IMR-90 (cell line): ENCODE measurements at regions not wholly inside any gene's neighbourhood (a gene's known extent, or its start where the extent isn't known, plus 50 kb on each side); places are given as distances from the start of the nearest gene placed in this dataset.

ENCODE experiments used
- ATAC-seq: fragments of 200-7000 bp; cut with Tn5 transposase; 2 replicates; pipeline ENCODE4 v1.9.1; 2020; ENCODE audit warnings: low read depth, mild to moderate bottlenecking, moderate library complexity
- BruUV-seq: library from RNA; stranded (reverse); fragments of 400-500 nt; replicated peaks from 2 replicates; lab custom pipeline; 2021; lab: Mats Ljungman, UMichigan
- CTCF ChIA-PET: fragments of 300-600 bp; formaldehyde crosslinking; extraction: SDS; loops from one replicate; lab custom pipeline; 2021; ENCODE audit warnings: antibody characterized with exemption; lab: Yijun Ruan, JAX
- POLR2A ChIA-PET: fragments of 300-600 bp; sonication (Branson Sonifier 250); formaldehyde crosslinking; loops from one replicate; lab custom pipeline; 2022; ENCODE audit warnings: antibody characterized with exemption; ENCODE audit not compliant: unreplicated experiment; lab: Charles Lee
- DNase-seq: peaks from one replicate; pipeline ENCODE4 v3.0.0; 2013
- H2AFZ ChIP-seq: replicated peaks from 2 replicates; pipeline ENCODE3; 2013; ENCODE audit warnings: low read length, mild to moderate bottlenecking; ENCODE audit not compliant: poor library complexity
- H2AK5ac ChIP-seq: 2 replicates; pipeline ENCODE4 v1.6.1; 2013; ENCODE audit warnings: low read depth, low read length, inconsistent platforms
- H2AK9ac ChIP-seq: replicated peaks from 2 replicates; pipeline ENCODE3; 2013; ENCODE audit warnings: mild to moderate bottlenecking, low read depth, low read length, moderate library complexity; ENCODE audit not compliant: poor library complexity
- H2BK120ac ChIP-seq: 2 replicates; pipeline ENCODE4 v1.6.1; 2013; ENCODE audit warnings: low read depth, low read length, inconsistent platforms
- H2BK15ac ChIP-seq: 3 replicates; pipeline ENCODE4 v1.6.1; 2013; ENCODE audit warnings: low read depth, low read length, inconsistent platforms
- H2BK20ac ChIP-seq: 2 replicates; pipeline ENCODE4 v1.6.1; 2013; ENCODE audit warnings: low read depth, mild to moderate bottlenecking, inconsistent platforms, low read length, moderate library complexity
- H2BK5ac ChIP-seq: 2 replicates; pipeline ENCODE4 v1.6.1; 2013; ENCODE audit warnings: mild to moderate bottlenecking, low read depth, low read length, inconsistent platforms; ENCODE audit not compliant: poor library complexity, severe bottlenecking
- H3K14ac ChIP-seq: replicated peaks from 2 replicates; pipeline ENCODE4 v1.6.1; 2013; ENCODE audit warnings: low read depth, low read length, inconsistent platforms
- H3K18ac ChIP-seq: 2 replicates; pipeline ENCODE4 v1.6.1; 2013; ENCODE audit warnings: low read depth, low read length, control low read depth
- H3K23ac ChIP-seq: 2 replicates; pipeline ENCODE4 v1.6.1; 2013; ENCODE audit warnings: low read depth, low read length, inconsistent platforms
- H3K27ac ChIP-seq: 2 replicates; pipeline ENCODE4 v1.5.1; 2013; ENCODE audit warnings: mild to moderate bottlenecking, control low read depth, low read length; ENCODE audit not compliant: insufficient read depth
- H3K27me3 ChIP-seq: 2 replicates; pipeline ENCODE4 v1.6.1; 2013; ENCODE audit warnings: low read length; ENCODE audit not compliant: control insufficient read depth, insufficient read depth
- H3K36me3 ChIP-seq: 2 replicates; pipeline ENCODE4 v1.6.1; 2013; ENCODE audit warnings: low read length, mixed read lengths; ENCODE audit not compliant: control insufficient read depth, insufficient read depth
- H3K4ac ChIP-seq: 2 replicates; pipeline ENCODE4 v1.6.1; 2013; ENCODE audit warnings: low read depth, low read length, inconsistent platforms
- H3K4me1 ChIP-seq: 2 replicates; pipeline ENCODE4 v1.6.1; 2013; ENCODE audit warnings: low read length, mixed read lengths; ENCODE audit not compliant: control insufficient read depth, insufficient read depth
- H3K4me2 ChIP-seq: 2 replicates; pipeline ENCODE4 v1.6.1; 2013; ENCODE audit warnings: low read depth, mild to moderate bottlenecking, control low read depth, low read length, moderate library complexity
- H3K4me3 ChIP-seq: 2 replicates; pipeline ENCODE4 v1.5.1; 2013; ENCODE audit warnings: low read depth, mild to moderate bottlenecking, control low read depth, low read length, moderate library complexity; ENCODE audit not compliant: insufficient read depth
- H3K56ac ChIP-seq: 2 replicates; pipeline ENCODE4 v1.6.1; 2013; ENCODE audit warnings: low read length, inconsistent platforms; ENCODE audit not compliant: insufficient read depth; ENCODE audit errors: extremely low read depth
- H3K79me1 ChIP-seq, 2 experiments: 2 replicates each; pipeline ENCODE4 v1.6.1; 2013; ENCODE audit warnings: low read length in 2 of 2, inconsistent platforms in 1 of 2, low read depth in 1 of 2
- H3K9ac ChIP-seq: 2 replicates; pipeline ENCODE4 v1.6.1; 2013; ENCODE audit warnings: low read depth, low read length, control low read depth
- H3K9me1 ChIP-seq: 2 replicates; pipeline ENCODE4 v1.6.1; 2013; ENCODE audit warnings: low read length, inconsistent platforms; ENCODE audit not compliant: insufficient read depth
- H3K9me3 ChIP-seq: 2 replicates; pipeline ENCODE4 v1.6.1; 2013; ENCODE audit warnings: low read length; ENCODE audit not compliant: control insufficient read depth, insufficient read depth
- H4K20me1 ChIP-seq: 2 replicates; pipeline ENCODE4 v1.6.1; 2013; ENCODE audit warnings: low read length, inconsistent platforms; ENCODE audit not compliant: insufficient read depth
- H4K5ac ChIP-seq: 2 replicates; pipeline ENCODE4 v1.6.1; 2013; ENCODE audit warnings: mild to moderate bottlenecking, low read depth, low read length, control low read depth
- H4K8ac ChIP-seq, 2 experiments: 2 replicates each; pipeline ENCODE4 v1.6.1; 2013; ENCODE audit warnings: low read depth in 2 of 2, low read length in 2 of 2, control low read depth in 1 of 2, inconsistent platforms in 1 of 2
- H4K91ac ChIP-seq: 2 replicates; pipeline ENCODE4 v1.6.1; 2013; ENCODE audit warnings: low read depth, low read length, inconsistent platforms; ENCODE audit not compliant: insufficient read depth
- BHLHE40 ChIP-seq: fragments of 150-350 bp; IDR thresholded peaks from 2 replicates; pipeline ENCODE4 v1.6.1; 2016; ENCODE audit warnings: mild to moderate bottlenecking, low read depth, low read length
- CEBPB ChIP-seq: IDR thresholded peaks from 2 replicates; pipeline ENCODE4 v1.6.1; 2012; ENCODE audit warnings: low read depth, low read length, improper control_type of control experiment
- CHD1 ChIP-seq: IDR thresholded peaks from 2 replicates; pipeline ENCODE4 v1.6.1; 2012; ENCODE audit warnings: low read depth, low read length, improper control_type of control experiment
- FOS ChIP-seq: fragments of 150-350 bp; IDR thresholded peaks from 2 replicates; pipeline ENCODE4 v1.6.1; 2016; ENCODE audit warnings: low read depth, low read length
- MAFK ChIP-seq: IDR thresholded peaks from 2 replicates; pipeline ENCODE4 v1.6.1; 2012; ENCODE audit warnings: low read depth, low read length, improper control_type of control experiment
- MAZ ChIP-seq: IDR thresholded peaks from 2 replicates; pipeline ENCODE4 v1.6.1; 2012; ENCODE audit warnings: low read depth, mild to moderate bottlenecking, low read length, improper control_type of control experiment, moderate library complexity, borderline replicate concordance
- MXI1 ChIP-seq: IDR thresholded peaks from 2 replicates; pipeline ENCODE4 v1.6.1; 2012; ENCODE audit warnings: low read depth, mild to moderate bottlenecking, low read length, moderate library complexity, borderline replicate concordance
- NFE2L2 ChIP-seq: fragments of 150-350 bp; IDR thresholded peaks from 2 replicates; pipeline ENCODE4 v1.6.1; 2016; ENCODE audit warnings: low read depth, mild to moderate bottlenecking, low read length
- POLR2A ChIP-seq: IDR thresholded peaks from 2 replicates; pipeline ENCODE4 v1.6.1; 2012; ENCODE audit warnings: mild to moderate bottlenecking, low read depth, low read length
- RAD21 ChIP-seq: IDR thresholded peaks from 2 replicates; pipeline ENCODE4 v1.6.1; 2012; ENCODE audit warnings: low read length, improper control_type of control experiment
- RCOR1 ChIP-seq: IDR thresholded peaks from 2 replicates; pipeline ENCODE4 v1.6.1; 2012; ENCODE audit warnings: mild to moderate bottlenecking, low read length, improper control_type of control experiment; ENCODE audit not compliant: insufficient replicate concordance
- RFX5 ChIP-seq: IDR thresholded peaks from 2 replicates; pipeline ENCODE4 v1.8.0; 2012; ENCODE audit warnings: low read depth, mild to moderate bottlenecking, low read length, moderate library complexity
- USF2 ChIP-seq: fragments of 150-350 bp; IDR thresholded peaks from 2 replicates; pipeline ENCODE4 v1.6.1; 2017; ENCODE audit warnings: mild to moderate bottlenecking, antibody characterized with exemption, low read length, low read depth
- WGBS, 2 experiments: methylation state at CpG; one replicate each; pipeline versions ENCODE4 v1.1.5 to v1.1.7; 2013; ENCODE audit warnings: missing lambda C conversion rate in 2 of 2; ENCODE audit not compliant: insufficient read length in 1 of 2; ENCODE audit errors: extremely low coverage in 2 of 2; 5-methylcytosine and 5-hydroxymethylcytosine counted together
- dilution Hi-C: fragments of 300-500 bp; cut with HindIII; formaldehyde crosslinking; loops from one replicate; pipeline ENCODE4 v1.14.3; 2018; ENCODE audit warnings: low sequenced_read_pairs; ENCODE audit not compliant: unreplicated experiment
- in situ Hi-C: fragments of 300-500 bp; cut with MboI; formaldehyde crosslinking; loops from 3 replicates; pipeline ENCODE4 v1.14.3; 2019; ENCODE audit warnings: low sequenced_read_pairs, inconsistent platforms, mixed read lengths
- intact Hi-C: fragments of 100-400 bp; cut with micrococcal nuclease; formaldehyde crosslinking; loops from 2 replicates; pipeline ENCODE4 v1.10.0; 2022
- TF ChIP-seq, protein P1 (sequence below): conservative IDR thresholded peaks from 2 replicates; pipeline ENCODE4 v1.5.1; 2012; ENCODE audit warnings: mild to moderate bottlenecking, low read depth, low read length, improper control_type of control experiment

- H2AK5ac ChIP-seq = no peak overlapping the region
- ATAC-seq (no peak), DNase-seq (no peak)
- H3K9me1 ChIP-seq = no peaks in the 10 kb centered on the region
- no peak overlapping the region for H3K56ac ChIP-seq
- no peak overlapping the region for H2BK20ac ChIP-seq
- H3K23ac ChIP-seq = no peak overlapping the region
- no peak overlapping the region for H2AFZ ChIP-seq
- no peak overlapping the region for H4K8ac ChIP-seq
- no CpG with 5 or more reads among the region's 1 CpG for WGBS, 2 experiments
- H3K14ac ChIP-seq = no peak overlapping the region
- in situ Hi-C loops (no loop called here), intact Hi-C loops (no loop called here), dilution Hi-C loops (no loop called here)
- H3K18ac ChIP-seq = no peak overlapping the region
- BruUV-seq = no TSS peak
- no peak overlapping the region for H3K4me3 ChIP-seq
- H3K9ac ChIP-seq = no peak overlapping the region
- TF ChIP-seq RAD21 (no peak), FOS (no peak), MXI1 (no peak), POLR2A (no peak), USF2 (no peak), MAFK (no peak), CEBPB (no peak), RCOR1 (no peak), CHD1 (no peak), BHLHE40 (no peak), MAZ (no peak), RFX5 (no peak), NFE2L2 (no peak)
- TF ChIP-seq, protein P1, sequence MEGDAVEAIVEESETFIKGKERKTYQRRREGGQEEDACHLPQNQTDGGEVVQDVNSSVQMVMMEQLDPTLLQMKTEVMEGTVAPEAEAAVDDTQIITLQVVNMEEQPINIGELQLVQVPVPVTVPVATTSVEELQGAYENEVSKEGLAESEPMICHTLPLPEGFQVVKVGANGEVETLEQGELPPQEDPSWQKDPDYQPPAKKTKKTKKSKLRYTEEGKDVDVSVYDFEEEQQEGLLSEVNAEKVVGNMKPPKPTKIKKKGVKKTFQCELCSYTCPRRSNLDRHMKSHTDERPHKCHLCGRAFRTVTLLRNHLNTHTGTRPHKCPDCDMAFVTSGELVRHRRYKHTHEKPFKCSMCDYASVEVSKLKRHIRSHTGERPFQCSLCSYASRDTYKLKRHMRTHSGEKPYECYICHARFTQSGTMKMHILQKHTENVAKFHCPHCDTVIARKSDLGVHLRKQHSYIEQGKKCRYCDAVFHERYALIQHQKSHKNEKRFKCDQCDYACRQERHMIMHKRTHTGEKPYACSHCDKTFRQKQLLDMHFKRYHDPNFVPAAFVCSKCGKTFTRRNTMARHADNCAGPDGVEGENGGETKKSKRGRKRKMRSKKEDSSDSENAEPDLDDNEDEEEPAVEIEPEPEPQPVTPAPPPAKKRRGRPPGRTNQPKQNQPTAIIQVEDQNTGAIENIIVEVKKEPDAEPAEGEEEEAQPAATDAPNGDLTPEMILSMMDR = no peak
- no peaks in the 10 kb centered on the region for H3K9me3 ChIP-seq
- no peaks in the 10 kb centered on the region for H3K27me3 ChIP-seq
- H3K4me2 ChIP-seq = no peak overlapping the region
- H4K5ac ChIP-seq = no peak overlapping the region
- H3K4me1 ChIP-seq = no peaks in the 10 kb centered on the region
- no peak overlapping the region for H2BK120ac ChIP-seq
- ChIA-PET CTCF (interaction anchor here (0.6 to 0.7 kb wide), 3 partner anchors 138 to 621 kb away, joined by 3 read pairs; no protein-coding TSS in a partner anchor), POLR2A (no interaction called here)
- H2BK5ac ChIP-seq = no peak overlapping the region
- H3K79me1 ChIP-seq = no peaks in the 10 kb centered on the region
- H2BK15ac ChIP-seq = no peak overlapping the region
- H3K4ac ChIP-seq = no peak overlapping the region
- H4K91ac ChIP-seq = no peak overlapping the region
- no peak overlapping the region for H3K27ac ChIP-seq
- no peaks in the 10 kb centered on the region for H3K36me3 ChIP-seq
- no peak overlapping the region for H2AK9ac ChIP-seq
- H4K20me1 ChIP-seq = no peaks in the 10 kb centered on the region
Observed at GRCh38 chr4:174170906-174171305, 112.6 kb downstream of the FBXO8 start.
